ENCODE measurements at regions not wholly inside any gene's neighbourhood (a gene's known extent, or its start where the extent isn't known, plus 50 kb on each side); places are given as distances from the start of the nearest gene placed in this dataset.
"Not testable (repeated sequence)": the region's sequence is repeated elsewhere in the genome, so short reads cannot be mapped to it uniquely, and the experiment has no call there.

GRCh38 chr5:143920772-143921171 lies 108.8 kb downstream of the HMHB1 start:
- Histone ChIP-seq H3K27me3 (replicated peaks) (no peaks in the 10 kb centered on the region), H3K9me3 (replicated peaks) (no peaks in the 10 kb centered on the region), H3K4me1 (replicated peaks) (peaks cover 40% of the 10 kb centered on the region), H3K4me3 (no peak overlapping the region), H3K36me3 (no peaks in the 10 kb centered on the region), H3K27ac (peak overlapping the region; percentile 83)
- DNase-seq (ENCODE audit: low read depth in 1 of 2, low spot score in 2 of 2) = no peak

GRCh38 chr5:143921525-143922311 lies 109.8 kb downstream of the HMHB1 start:
- Histone ChIP-seq H3K9me3 (replicated peaks) (no peaks in the 10 kb centered on the region), H3K27me3 (replicated peaks) (no peaks in the 10 kb centered on the region), H3K36me3 (no peaks in the 10 kb centered on the region), H3K4me1 (replicated peaks) (peaks cover 40% of the 10 kb centered on the region), H3K4me3 (no peak overlapping the region), H3K27ac (peak overlapping the region; percentile 83)
- peak in 1 of 2 experiments; percentile 67 for DNase-seq (ENCODE audit: low read depth in 1 of 2, low spot score in 2 of 2)

GRCh38 chr5:143922718-143923117 lies 110.8 kb downstream of the HMHB1 start:
- Histone ChIP-seq H3K4me1 (replicated peaks) (peaks cover 40% of the 10 kb centered on the region), H3K9me3 (replicated peaks) (no peaks in the 10 kb centered on the region), H3K4me3 (no peak overlapping the region), H3K27ac (peak overlapping the region; percentile 83), H3K27me3 (replicated peaks) (no peaks in the 10 kb centered on the region), H3K36me3 (no peaks in the 10 kb centered on the region)
- peak in 1 of 2 experiments; percentile 62 for DNase-seq (ENCODE audit: low read depth in 1 of 2, low spot score in 2 of 2)

- Histone ChIP-seq H3K4me1 (replicated peaks) (peaks cover 40% of the 10 kb centered on the region), H3K36me3 (no peaks in the 10 kb centered on the region), H3K9me3 (replicated peaks) (no peaks in the 10 kb centered on the region), H3K4me3 (no peak overlapping the region), H3K27ac (peak overlapping the region; percentile 83), H3K27me3 (replicated peaks) (no peaks in the 10 kb centered on the region)
- DNase-seq (ENCODE audit: low read depth in 1 of 2, low spot score in 2 of 2) = peak in 1 of 2 experiments; percentile 58
These were observed 111.8 kb downstream of the HMHB1 start for GRCh38 chr5:143923634-143924266.

GRCh38 chr5:143924311-143924978 lies 112.5 kb downstream of the HMHB1 start:
- Histone ChIP-seq H3K36me3 (no peaks in the 10 kb centered on the region), H3K27ac (peak overlapping the region; percentile 83), H3K4me3 (no peak overlapping the region), H3K27me3 (replicated peaks) (no peaks in the 10 kb centered on the region), H3K4me1 (replicated peaks) (peaks cover 40% of the 10 kb centered on the region), H3K9me3 (replicated peaks) (no peaks in the 10 kb centered on the region)
- DNase-seq (ENCODE audit: low read depth in 1 of 2, low spot score in 2 of 2) = no peak

GRCh38 chr5:143924979-143925325 lies 113.0 kb downstream of the HMHB1 start:
- H3K27ac ChIP-seq; H3K36me3 ChIP-seq; DNase-seq (ENCODE audit: low read depth in 1 of 2, low spot score in 2 of 2); H3K9me3 ChIP-seq (replicated peaks); H3K4me3 ChIP-seq; H3K27me3 ChIP-seq (replicated peaks): not testable (repeated sequence)
- H3K4me1 ChIP-seq (replicated peaks) = peaks cover 40% of the 10 kb centered on the region

- Histone ChIP-seq H3K36me3 (no peaks in the 10 kb centered on the region), H3K9me3 (replicated peaks) (no peaks in the 10 kb centered on the region), H3K27me3 (replicated peaks) (no peaks in the 10 kb centered on the region), H3K27ac (no peak overlapping the region), H3K4me3 (no peak overlapping the region), H3K4me1 (replicated peaks) (peaks cover 2% of the 10 kb centered on the region)
- no peak for DNase-seq (ENCODE audit: low read depth in 1 of 2, low spot score in 2 of 2)
These were observed 117.5 kb downstream of the HMHB1 start for GRCh38 chr5:143929486-143929885.

- no peaks in the 10 kb centered on the region for H3K9me3 ChIP-seq (replicated peaks)
- no peak for DNase-seq (ENCODE audit: low read depth in 1 of 2, low spot score in 2 of 2)
- no peak overlapping the region for H3K27ac ChIP-seq
These were observed 118.6 kb downstream of the HMHB1 start for GRCh38 chr5:143930561-143930960.

GRCh38 chr5:143931476-143931875 lies 119.5 kb downstream of the HMHB1 start:
- Histone ChIP-seq H3K4me3 (no peak overlapping the region), H3K27me3 (replicated peaks) (no peaks in the 10 kb centered on the region)
- no peak for DNase-seq (ENCODE audit: low read depth in 1 of 2, low spot score in 2 of 2)

More at GRCh38 chr5:143930561-143930960, 118.6 kb downstream of the HMHB1 start:
- no peak overlapping the region for H3K4me3 ChIP-seq
- no peaks in the 10 kb centered on the region for H3K27me3 ChIP-seq (replicated peaks)
- H3K4me1 ChIP-seq (replicated peaks) = no peaks in the 10 kb centered on the region
- no peaks in the 10 kb centered on the region for H3K36me3 ChIP-seq

GRCh38 chr5:143931986-143932385 lies 120.0 kb downstream of the HMHB1 start:
- no peaks in the 10 kb centered on the region for H3K36me3 ChIP-seq
- H3K4me1 ChIP-seq (replicated peaks) = no peaks in the 10 kb centered on the region
- no peaks in the 10 kb centered on the region for H3K27me3 ChIP-seq (replicated peaks)
- no peak for DNase-seq (ENCODE audit: low read depth in 1 of 2, low spot score in 2 of 2)
- no peak overlapping the region for H3K27ac ChIP-seq
- no peak overlapping the region for H3K4me3 ChIP-seq
- no peaks in the 10 kb centered on the region for H3K9me3 ChIP-seq (replicated peaks)

More at GRCh38 chr5:143931476-143931875, 119.5 kb downstream of the HMHB1 start:
- no peaks in the 10 kb centered on the region for H3K4me1 ChIP-seq (replicated peaks)
- no peak overlapping the region for H3K27ac ChIP-seq
- H3K36me3 ChIP-seq = no peaks in the 10 kb centered on the region
- H3K9me3 ChIP-seq (replicated peaks) = no peaks in the 10 kb centered on the region

GRCh38 chr5:143932584-143932983 lies 120.6 kb downstream of the HMHB1 start:
- no peaks in the 10 kb centered on the region for H3K4me1 ChIP-seq (replicated peaks)
- H3K9me3 ChIP-seq (replicated peaks) = no peaks in the 10 kb centered on the region
- H3K36me3 ChIP-seq = no peaks in the 10 kb centered on the region
- no peak overlapping the region for H3K4me3 ChIP-seq
- H3K27ac ChIP-seq = no peak overlapping the region
- DNase-seq (ENCODE audit: low read depth in 1 of 2, low spot score in 2 of 2) = no peak
- no peaks in the 10 kb centered on the region for H3K27me3 ChIP-seq (replicated peaks)

GRCh38 chr5:143933451-143933850 lies 121.5 kb downstream of the HMHB1 start:
- Histone ChIP-seq H3K27ac (no peak overlapping the region), H3K4me1 (replicated peaks) (no peaks in the 10 kb centered on the region), H3K36me3 (no peaks in the 10 kb centered on the region), H3K9me3 (replicated peaks) (no peaks in the 10 kb centered on the region), H3K27me3 (replicated peaks) (no peaks in the 10 kb centered on the region), H3K4me3 (no peak overlapping the region)
- no peak for DNase-seq (ENCODE audit: low read depth in 1 of 2, low spot score in 2 of 2)

GRCh38 chr5:143934821-143935220 lies 122.9 kb downstream of the HMHB1 start:
- Histone ChIP-seq H3K4me1 (replicated peaks) (no peaks in the 10 kb centered on the region), H3K9me3 (replicated peaks) (no peaks in the 10 kb centered on the region), H3K36me3 (no peaks in the 10 kb centered on the region), H3K4me3 (no peak overlapping the region), H3K27ac (no peak overlapping the region), H3K27me3 (replicated peaks) (no peaks in the 10 kb centered on the region)
- no peak for DNase-seq (ENCODE audit: low read depth in 1 of 2, low spot score in 2 of 2)

- H3K4me1 ChIP-seq (replicated peaks) = no peaks in the 10 kb centered on the region
- no peak for DNase-seq (ENCODE audit: low read depth in 1 of 2, low spot score in 2 of 2)
- no peak overlapping the region for H3K27ac ChIP-seq
These were observed 126.3 kb downstream of the HMHB1 start for GRCh38 chr5:143938230-143938629.

More at GRCh38 chr5:143938230-143938629, 126.3 kb downstream of the HMHB1 start:
- Histone ChIP-seq H3K9me3 (replicated peaks) (no peaks in the 10 kb centered on the region), H3K27me3 (replicated peaks) (no peaks in the 10 kb centered on the region), H3K4me3 (no peak overlapping the region), H3K36me3 (no peaks in the 10 kb centered on the region)

Data from SJSA1 (cell line).